ENCODE measurements at regions not wholly inside any gene's neighbourhood (a gene's known extent, or its start where the extent isn't known, plus 50 kb on each side); places are given as distances from the start of the nearest gene placed in this dataset.

DNA sequence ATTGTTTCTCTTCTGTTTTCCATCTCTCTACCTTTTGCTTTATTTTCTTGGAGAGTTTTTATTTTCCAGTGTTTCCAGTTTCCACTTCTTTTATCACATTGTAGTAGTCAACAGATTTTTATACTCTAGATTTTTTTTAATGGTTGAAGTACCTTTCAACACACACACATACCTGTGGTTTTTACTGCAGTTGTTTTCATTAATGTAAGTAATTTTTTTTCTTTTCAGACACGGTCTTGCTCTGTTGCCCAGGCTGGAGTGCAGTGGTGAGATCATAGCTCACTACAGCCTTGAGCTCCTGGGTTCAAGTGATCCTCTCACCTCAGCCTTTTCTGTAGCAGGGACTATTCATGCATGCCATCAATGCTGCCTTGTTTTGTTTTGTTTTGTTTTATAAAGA, 472.5 kb upstream of the SGO1 start:
- FAIRE-seq = no peak
- Histone ChIP-seq H3K36me3 (ENCODE audit: control insufficient read depth, insufficient read depth, low read length) (no peaks in the 10 kb centered on the region), H3K4me3 (ENCODE audit: low read depth, low read length) (no peak overlapping the region), H3K27me3 (ENCODE audit: control insufficient read depth, insufficient read depth, low read length) (no peaks in the 10 kb centered on the region)
- TF ChIP-seq, protein P1, sequence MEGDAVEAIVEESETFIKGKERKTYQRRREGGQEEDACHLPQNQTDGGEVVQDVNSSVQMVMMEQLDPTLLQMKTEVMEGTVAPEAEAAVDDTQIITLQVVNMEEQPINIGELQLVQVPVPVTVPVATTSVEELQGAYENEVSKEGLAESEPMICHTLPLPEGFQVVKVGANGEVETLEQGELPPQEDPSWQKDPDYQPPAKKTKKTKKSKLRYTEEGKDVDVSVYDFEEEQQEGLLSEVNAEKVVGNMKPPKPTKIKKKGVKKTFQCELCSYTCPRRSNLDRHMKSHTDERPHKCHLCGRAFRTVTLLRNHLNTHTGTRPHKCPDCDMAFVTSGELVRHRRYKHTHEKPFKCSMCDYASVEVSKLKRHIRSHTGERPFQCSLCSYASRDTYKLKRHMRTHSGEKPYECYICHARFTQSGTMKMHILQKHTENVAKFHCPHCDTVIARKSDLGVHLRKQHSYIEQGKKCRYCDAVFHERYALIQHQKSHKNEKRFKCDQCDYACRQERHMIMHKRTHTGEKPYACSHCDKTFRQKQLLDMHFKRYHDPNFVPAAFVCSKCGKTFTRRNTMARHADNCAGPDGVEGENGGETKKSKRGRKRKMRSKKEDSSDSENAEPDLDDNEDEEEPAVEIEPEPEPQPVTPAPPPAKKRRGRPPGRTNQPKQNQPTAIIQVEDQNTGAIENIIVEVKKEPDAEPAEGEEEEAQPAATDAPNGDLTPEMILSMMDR (IDR thresholded peaks at IDR 0.05; ENCODE audit: insufficient read depth, low read length, severe bottlenecking) = no peak
- no peak for DNase-seq (ENCODE audit: low read depth)

DNA sequence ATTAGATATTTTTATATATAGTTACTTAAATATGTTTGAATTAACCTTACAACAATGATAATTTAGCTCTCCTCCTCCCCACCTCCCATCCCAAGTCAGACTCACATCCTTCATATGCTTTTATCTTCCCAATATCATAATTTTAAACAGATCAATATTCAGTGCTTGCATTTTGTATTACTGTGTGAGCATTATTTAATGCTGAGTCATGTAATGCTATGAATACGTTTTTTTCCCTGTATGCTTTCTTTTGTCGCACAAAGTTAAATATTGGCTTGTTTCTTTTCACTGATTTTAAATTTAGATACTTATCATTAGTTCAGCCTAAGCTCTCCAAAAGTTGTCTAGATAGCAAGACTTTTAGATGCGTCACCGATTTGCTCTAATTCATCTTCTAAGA, 471.6 kb upstream of the SGO1 start:
- FAIRE-seq = no peak
- H3K36me3 ChIP-seq (ENCODE audit: control insufficient read depth, insufficient read depth, low read length) = no peaks in the 10 kb centered on the region
- no peaks in the 10 kb centered on the region for H3K27me3 ChIP-seq (ENCODE audit: control insufficient read depth, insufficient read depth, low read length)
- H3K4me3 ChIP-seq (ENCODE audit: low read depth, low read length) = no peak overlapping the region
- TF ChIP-seq, protein P1 (IDR thresholded peaks at IDR 0.05; ENCODE audit: insufficient read depth, low read length, severe bottlenecking) = no peak
- no peak for DNase-seq (ENCODE audit: low read depth)

DNA sequence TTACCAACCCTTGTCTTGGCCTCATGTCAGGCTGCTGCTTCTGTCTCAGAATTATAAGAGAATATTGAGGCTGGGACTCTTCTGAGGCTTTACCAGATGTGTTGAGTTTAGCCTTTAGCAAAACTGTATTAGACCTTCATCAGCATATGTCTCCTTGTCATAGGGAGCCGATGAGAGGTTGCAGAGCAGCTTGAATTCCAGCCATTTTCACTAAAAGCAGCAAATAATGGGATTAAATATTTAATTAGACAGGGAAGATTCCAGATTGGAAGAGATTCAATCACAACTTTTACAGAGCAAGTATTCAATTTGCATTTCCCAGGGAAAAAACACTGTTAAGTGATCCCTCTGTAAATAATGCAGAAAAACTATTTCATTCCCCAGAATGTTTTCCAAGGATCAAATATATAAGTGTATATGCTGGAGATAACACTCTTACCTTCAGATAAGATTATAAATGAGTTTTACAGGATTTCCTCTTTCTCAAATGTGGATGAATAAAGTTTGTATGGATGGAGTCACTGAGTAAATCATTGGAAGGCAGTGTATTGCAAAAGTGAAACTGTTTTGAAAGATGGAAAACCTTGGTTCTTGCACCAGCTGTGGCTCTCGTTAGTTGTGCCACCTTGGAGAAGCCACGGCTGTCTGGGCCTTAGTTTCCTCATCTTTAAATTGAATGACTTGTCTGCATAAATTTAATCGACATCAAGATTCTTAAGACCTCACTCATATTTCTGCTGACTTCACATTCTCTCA, 466.4 kb upstream of the SGO1 start:
- DNase-seq (ENCODE audit: low read depth) (no peak), FAIRE-seq (no peak)
- Histone ChIP-seq H3K4me3 (ENCODE audit: low read depth, low read length) (no peak overlapping the region), H3K36me3 (ENCODE audit: control insufficient read depth, insufficient read depth, low read length) (no peaks in the 10 kb centered on the region), H3K27me3 (ENCODE audit: control insufficient read depth, insufficient read depth, low read length) (no peaks in the 10 kb centered on the region)
- TF ChIP-seq, protein P1 (IDR thresholded peaks at IDR 0.05; ENCODE audit: insufficient read depth, low read length, severe bottlenecking) = no peak

GRCh38 chr3:20648921-20649381, 462.9 kb upstream of the SGO1 start:
- no peaks in the 10 kb centered on the region for H3K27me3 ChIP-seq (ENCODE audit: control insufficient read depth, insufficient read depth, low read length)
- TF ChIP-seq, protein P1 (IDR thresholded peaks at IDR 0.05; ENCODE audit: insufficient read depth, low read length, severe bottlenecking) = no peak
- DNase-seq (ENCODE audit: low read depth) (peak; percentile 29), FAIRE-seq (no peak)
- H3K4me3 ChIP-seq (ENCODE audit: low read depth, low read length) = no peak overlapping the region
- no peaks in the 10 kb centered on the region for H3K36me3 ChIP-seq (ENCODE audit: control insufficient read depth, insufficient read depth, low read length)

- no peak overlapping the region for H3K4me3 ChIP-seq (ENCODE audit: low read depth, low read length)
- FAIRE-seq (no peak), DNase-seq (ENCODE audit: low read depth) (peak; percentile 88)
- no peaks in the 10 kb centered on the region for H3K36me3 ChIP-seq (ENCODE audit: control insufficient read depth, insufficient read depth, low read length)
- TF ChIP-seq, protein P1 (IDR thresholded peaks at IDR 0.05; ENCODE audit: insufficient read depth, low read length, severe bottlenecking) = no peak
- H3K27me3 ChIP-seq (ENCODE audit: control insufficient read depth, insufficient read depth, low read length) = no peaks in the 10 kb centered on the region
These were observed 462.3 kb upstream of the SGO1 start for GRCh38 chr3:20648294-20648693.

GRCh38 chr3:20646425-20646824, 460.4 kb upstream of the SGO1 start:
- Histone ChIP-seq H3K36me3 (ENCODE audit: control insufficient read depth, insufficient read depth, low read length) (no peaks in the 10 kb centered on the region), H3K4me3 (ENCODE audit: low read depth, low read length) (no peak overlapping the region), H3K27me3 (ENCODE audit: control insufficient read depth, insufficient read depth, low read length) (no peaks in the 10 kb centered on the region)
- TF ChIP-seq, protein P1 (IDR thresholded peaks at IDR 0.05; ENCODE audit: insufficient read depth, low read length, severe bottlenecking) = no peak
- FAIRE-seq = no peak
- no peak for DNase-seq (ENCODE audit: low read depth)

Measured in bronchial epithelial cell (primary cell).